HG02798 (cell line): ENCODE measurements at regions not wholly inside any gene's neighbourhood (a gene's known extent, or its start where the extent isn't known, plus 50 kb on each side); places are given as distances from the start of the nearest gene placed in this dataset.
"Not testable (repeated sequence)": the region's sequence is repeated elsewhere in the genome, so short reads cannot be mapped to it uniquely, and the experiment has no call there.

ENCODE experiments used
- ATAC-seq: cut with Tn5 transposase; IDR thresholded peaks from one replicate; pipeline ENCODE4 v1.9.1; 2021; ENCODE audit warnings: mild to moderate bottlenecking; ENCODE audit not compliant: unreplicated experiment, poor library complexity

DNA sequence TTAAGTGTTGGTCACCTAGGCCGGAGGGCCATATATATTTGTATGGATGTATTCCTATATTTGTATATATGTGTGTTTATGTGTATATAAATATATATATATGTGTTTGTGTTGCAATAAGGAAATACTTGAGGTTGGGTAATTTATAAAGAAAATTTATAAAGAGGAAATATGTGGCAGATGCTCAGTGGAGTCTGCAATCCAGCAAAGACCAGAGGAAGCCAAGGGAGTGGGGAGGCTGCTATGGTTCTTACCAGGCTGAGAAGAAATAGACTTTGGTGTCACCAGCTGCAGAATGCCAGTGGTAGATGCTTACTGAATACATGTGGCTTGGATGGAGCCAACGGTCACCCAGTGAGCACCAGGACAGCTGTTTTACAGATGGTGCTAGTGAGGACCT is 97.4 kb upstream of the ELOVL5 start:
- ATAC-seq = no peak

DNA sequence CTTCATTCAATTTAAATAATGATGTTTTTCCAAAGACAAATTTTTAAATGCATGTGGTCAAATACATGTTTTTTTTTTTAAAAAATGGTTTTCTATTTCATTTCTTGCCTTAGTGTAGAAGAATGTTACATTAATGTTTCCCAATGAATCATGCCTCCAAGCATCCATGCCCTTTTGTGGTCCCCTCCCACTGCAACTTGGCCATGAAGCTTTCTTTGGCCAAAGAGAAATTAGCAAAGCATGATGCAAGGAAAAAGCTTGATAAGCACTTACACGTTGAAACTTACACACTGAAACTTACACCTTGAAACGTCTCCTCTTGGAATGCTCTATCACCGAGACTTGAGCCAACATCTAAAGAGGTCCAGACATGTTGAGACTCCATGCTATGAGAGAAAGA is 93.0 kb upstream of the ELOVL5 start:
- ATAC-seq = no peak

- no peak for ATAC-seq
These were observed 92.3 kb upstream of the ELOVL5 start for GRCh38 chr6:53441035-53441493.

DNA sequence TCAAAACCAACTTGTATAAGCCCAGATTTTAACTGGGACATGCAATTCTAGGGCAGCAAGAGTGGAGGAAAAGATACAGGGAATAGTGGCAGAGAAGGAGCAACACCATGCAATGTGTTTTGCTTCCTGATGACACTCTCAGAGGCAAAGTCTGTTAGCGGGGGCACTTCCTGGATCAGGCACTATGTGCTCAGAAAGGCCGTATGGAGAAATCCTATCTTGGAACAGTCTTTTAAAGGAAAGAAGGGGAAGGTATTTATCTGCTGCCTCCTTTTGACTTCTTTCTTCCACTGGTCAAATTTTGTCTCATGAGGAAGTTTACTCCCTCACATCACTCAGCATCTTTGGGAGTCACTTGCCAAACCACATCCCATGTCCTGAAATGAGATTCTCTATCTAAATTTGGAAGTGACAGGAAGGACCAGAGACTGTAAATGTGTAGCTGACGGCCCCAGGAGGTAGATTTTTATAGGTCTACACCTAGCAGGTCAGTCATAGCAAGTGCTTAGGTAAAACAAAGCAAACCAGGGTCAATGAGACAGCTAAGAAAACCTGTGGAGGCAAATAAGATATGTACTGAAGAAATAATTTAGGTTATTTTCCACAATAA is 91.7 kb upstream of the ELOVL5 start:
- ATAC-seq = no peak

- no peak for ATAC-seq
These were observed 90.8 kb upstream of the ELOVL5 start for GRCh38 chr6:53439556-53439955.

DNA sequence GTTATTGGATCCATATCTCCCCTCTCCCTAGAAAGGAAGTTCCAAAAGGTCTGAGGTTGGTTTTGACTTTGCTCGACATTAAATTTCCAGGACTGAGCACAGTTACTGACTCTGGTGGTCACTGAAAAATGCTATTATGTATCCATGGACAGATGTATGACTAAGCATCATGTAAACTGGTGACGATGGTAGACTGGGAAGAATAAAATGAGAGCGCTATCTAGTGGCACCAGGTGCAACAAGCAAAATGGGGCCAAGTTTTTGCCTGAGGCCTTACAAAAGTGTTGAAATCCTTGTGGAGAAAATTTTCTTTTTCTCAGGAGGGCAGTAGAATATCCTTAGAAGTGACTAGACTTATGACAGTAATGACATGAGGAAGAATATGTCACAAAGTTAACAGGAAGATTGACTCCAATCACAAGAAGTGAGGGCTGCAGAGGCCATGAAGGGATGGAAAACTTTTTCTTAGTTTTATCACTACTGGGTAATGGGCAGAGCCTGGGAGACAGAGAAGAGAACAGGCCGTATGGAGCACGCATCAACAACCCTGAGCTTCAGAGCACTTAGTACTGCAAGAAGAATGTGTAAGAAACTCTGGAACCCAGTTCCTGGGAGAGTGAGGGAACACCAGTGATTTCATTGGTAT is 88.9 kb upstream of the ELOVL5 start:
- ATAC-seq = peak; percentile 51

DNA sequence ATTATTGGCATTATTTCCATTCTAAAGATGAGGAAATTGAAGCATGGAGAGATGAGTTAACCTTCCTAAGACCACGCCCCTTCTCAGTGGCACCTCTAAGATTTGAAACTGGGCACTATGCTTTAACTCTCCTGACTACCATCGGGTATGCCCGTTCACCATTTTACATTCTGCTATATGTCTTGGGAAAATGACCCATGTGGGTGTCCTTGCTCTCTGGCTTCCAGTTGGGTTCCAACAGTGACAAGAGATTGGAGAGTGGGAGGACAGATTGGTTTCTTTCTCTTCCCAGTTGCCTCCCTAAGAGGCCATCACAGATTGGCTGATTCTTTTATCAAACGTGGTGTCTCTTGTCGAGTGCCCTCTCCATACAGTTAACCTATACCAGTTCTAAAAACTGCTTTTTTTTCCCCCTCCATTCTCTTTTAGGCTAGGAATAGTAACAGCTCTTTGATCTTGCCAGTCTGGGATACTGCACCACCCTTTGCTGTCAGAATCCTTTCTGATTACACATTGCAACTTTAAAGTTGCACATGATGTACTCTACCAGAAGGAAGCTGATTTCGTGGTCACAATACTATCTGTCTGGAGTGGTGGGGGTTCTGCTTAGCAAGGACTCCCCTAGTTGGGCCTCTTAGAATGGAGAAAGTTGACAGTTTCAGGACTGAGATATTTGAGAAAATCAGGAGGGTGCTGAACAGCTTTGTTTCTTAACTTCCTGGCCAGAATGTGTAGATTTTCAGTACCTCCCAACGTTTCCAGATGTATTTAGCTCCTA is 88.0 kb upstream of the ELOVL5 start:
- no peak for ATAC-seq

DNA sequence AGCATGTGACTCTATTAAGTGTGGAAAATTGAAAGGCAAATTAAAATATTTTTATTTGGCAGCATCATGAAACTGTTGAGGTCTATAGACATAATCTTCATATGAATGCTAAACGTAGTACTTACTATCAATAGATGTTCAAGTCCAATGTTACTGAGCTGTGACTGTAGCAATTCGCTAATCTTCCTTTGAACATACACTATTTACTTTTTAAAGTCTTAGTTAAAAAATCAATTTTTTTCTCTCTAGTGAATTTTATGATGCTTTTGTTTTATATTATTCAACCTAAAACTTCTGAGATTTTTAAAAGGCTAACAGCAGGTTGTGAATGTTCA is 85.2 kb upstream of the ELOVL5 start:
- no peak for ATAC-seq

- ATAC-seq = no peak
These were observed 84.7 kb upstream of the ELOVL5 start for GRCh38 chr6:53433261-53433950.

- ATAC-seq = no peak
These were observed 83.8 kb upstream of the ELOVL5 start for GRCh38 chr6:53432318-53433161.

DNA sequence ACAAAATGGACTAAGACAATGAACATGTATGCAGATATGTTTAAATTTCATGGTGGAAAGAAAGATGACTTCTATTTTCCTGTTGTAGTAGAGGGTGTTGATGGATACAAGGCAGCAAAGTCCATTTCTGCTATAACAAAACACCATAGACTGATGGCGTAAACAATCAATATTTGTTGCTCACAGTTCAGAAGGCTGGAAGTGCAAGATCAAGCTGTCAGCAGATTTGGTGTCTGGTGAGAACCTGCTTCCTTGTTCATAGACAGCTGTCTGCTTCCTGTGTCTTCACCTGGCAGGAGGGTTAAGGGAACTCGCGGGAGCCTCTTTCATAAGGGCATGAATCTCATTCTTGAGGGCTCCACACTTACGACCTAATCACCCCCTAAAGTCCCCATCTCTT is 83.0 kb upstream of the ELOVL5 start:
- no peak for ATAC-seq

DNA sequence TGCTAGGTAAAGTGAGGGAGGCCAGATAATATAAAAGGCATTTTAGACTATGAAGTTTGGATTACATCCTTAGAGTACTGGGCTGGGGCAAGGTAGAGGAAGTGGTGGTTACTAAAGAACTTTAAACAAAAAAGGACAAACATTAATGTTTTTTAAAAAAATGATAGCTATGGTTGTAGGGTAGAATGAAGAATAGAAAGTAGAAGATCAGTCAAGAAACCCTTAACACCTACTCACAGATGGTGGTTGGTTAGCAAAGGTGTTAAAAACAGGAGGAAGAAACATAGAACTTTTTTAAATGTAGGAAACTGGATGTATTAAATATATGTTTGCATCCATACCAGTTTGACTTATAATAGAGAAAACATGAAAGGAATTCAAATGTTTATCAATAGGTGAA is 80.7 kb upstream of the ELOVL5 start:
- no peak for ATAC-seq

DNA sequence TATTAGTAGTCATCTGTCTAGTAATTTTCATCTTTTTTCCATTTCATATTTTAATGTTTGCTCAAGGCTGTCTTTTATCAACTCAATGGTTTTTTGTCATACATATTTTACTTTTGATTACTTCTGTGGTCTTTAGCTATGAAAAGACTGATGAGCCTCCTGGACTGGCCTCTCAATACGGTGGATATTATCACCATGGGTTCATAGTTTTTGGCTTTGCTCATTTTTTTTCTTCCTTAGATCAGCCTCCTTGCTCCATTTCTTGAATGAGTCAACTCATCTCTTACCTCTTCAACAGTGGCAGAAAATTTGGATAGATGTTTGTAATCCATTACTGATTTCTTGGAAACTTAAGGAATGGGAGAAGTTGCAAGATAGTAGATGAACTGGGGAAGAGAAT is 80.1 kb upstream of the ELOVL5 start:
- ATAC-seq = no peak

DNA sequence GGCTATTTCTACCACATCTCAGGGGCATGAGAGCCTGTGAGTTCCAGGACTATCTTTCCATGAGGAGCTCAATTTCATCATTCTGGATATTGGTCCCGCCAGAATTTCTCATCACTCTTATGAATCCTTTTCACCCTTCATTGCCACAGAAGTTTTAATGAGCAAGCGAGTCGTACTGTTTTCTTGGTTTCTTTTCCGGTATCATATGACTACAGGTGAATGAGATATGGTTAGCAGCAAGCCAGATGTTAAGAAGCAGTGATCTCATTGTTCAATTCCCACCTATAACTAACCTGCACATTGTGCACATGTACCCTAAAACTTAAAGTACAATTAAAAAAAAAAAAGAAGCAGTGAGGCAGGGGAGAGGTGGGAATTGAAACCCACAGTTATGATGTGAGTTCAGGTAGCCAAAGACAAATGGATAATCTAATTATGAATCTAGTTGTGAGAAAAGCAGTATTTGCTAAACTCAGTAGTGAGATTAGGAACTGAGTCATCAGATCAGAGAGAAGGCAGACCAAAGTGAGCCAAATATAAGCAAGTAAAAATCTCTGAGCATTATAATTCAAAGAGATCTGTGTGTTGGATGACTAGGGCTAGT is 78.0 kb upstream of the ELOVL5 start:
- peak; percentile 88 for ATAC-seq

GRCh38 chr6:53426117-53426516 is 77.4 kb upstream of the ELOVL5 start:
- no peak for ATAC-seq

DNA sequence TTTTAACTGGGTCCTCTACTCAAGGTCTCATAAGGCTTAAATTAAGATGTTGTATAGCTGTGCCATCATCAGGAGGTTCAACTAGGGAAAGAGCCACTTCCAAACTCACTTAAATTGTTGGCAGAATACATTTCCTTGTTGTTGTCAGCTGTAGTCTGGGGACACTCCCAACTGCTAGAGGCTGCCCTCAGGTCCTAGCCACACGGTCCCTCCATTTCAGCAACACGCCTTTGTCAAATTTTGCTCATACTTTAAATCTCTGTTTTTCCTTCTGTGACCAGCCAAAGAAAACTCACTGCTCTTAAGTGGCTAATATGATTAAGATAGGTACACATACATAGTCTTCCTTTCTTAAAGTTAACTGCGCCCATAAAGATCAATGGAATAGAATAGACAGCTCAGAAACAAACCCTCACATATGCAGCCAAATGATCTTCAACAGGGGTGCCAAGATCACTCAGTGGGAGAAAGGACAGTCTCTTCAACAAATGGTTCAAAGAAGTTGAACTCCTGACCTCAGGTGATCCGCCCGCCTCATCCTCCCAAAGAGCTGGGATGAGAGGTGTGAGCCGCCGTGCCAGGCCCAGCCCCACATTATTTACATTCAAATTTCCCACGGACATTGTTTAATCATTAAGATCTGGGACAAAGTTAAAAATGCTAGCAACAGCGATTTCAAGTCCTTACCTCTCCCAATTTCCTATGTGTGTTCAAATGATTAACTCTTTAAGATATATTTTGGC is 76.4 kb upstream of the ELOVL5 start:
- no peak for ATAC-seq

GRCh38 chr6:53424300-53424699 is 75.5 kb upstream of the ELOVL5 start:
- ATAC-seq = no peak

- ATAC-seq = not testable (repeated sequence)
These were observed 74.8 kb upstream of the ELOVL5 start for GRCh38 chr6:53423560-53423959.

GRCh38 chr6:53419026-53419425 is 70.3 kb upstream of the ELOVL5 start:
- no peak for ATAC-seq
